ENCODE measurements at regions not wholly inside any gene's neighbourhood (a gene's known extent, or its start where the extent isn't known, plus 50 kb on each side); places are given as distances from the start of the nearest gene placed in this dataset.

GRCh38 chr18:56165601-56166355 is 472.6 kb downstream of the TXNL1 start (continued):
- no peak for TF ChIP-seq CEBPB (IDR thresholded peaks at IDR 0.05; ENCODE audit: low read depth, low read length)

GRCh38 chr18:56162311-56163265 is 475.8 kb downstream of the TXNL1 start:
- Histone ChIP-seq H3K4me3 (ENCODE audit: insufficient read depth, low read depth, low read length) (no peak overlapping the region), H3K4ac (ENCODE audit: low read depth, low read length) (peak overlapping the region; percentile 42), H3K18ac (ENCODE audit: low read depth, low read length) (peak overlapping the region; percentile 94; the same call in 1 of the 2 replicates), H3K79me1 (ENCODE audit: low read depth in 1 of 2, low read length in 2 of 2) (0 out of 4 replicates have a peak, but pooled peaks cover 0 to 3% of the 10 kb centered on the region in 2 experiments), H3K36me3 (ENCODE audit: control insufficient read depth, insufficient read depth, low read length) (no peaks in the 10 kb centered on the region), H3K4me2 (ENCODE audit: low read depth, low read length) (peak overlapping the region; percentile 15; the same call in 1 of the 2 replicates), H4K5ac (ENCODE audit: low read depth, low read length) (peak overlapping the region; percentile 82; the same call in 1 of the 2 replicates), H3K4me1 (ENCODE audit: control insufficient read depth, insufficient read depth, low read length) (peaks cover 22% of the 10 kb centered on the region), H3K23ac (ENCODE audit: low read depth, low read length) (peak overlapping the region; percentile 28; the same call in 1 of the 2 replicates), H2BK20ac (ENCODE audit: low read depth, low read length) (peak overlapping the region; percentile 93), H3K56ac (ENCODE audit: extremely low read depth, insufficient read depth, low read length) (no peak overlapping the region), H2AK5ac (ENCODE audit: low read depth, low read length) (no peak overlapping the region), H2AK9ac (replicated peaks; ENCODE audit: low read depth, low read length, poor library complexity) (no peak overlapping the region), H3K27me3 (ENCODE audit: control insufficient read depth, insufficient read depth, low read length) (no peaks in the 10 kb centered on the region), H2AFZ (replicated peaks; ENCODE audit: low read length, poor library complexity) (no peak overlapping the region), H2BK5ac (ENCODE audit: low read depth, low read length, poor library complexity, severe bottlenecking) (peak overlapping the region; percentile 83), H4K8ac (ENCODE audit: low read depth in 2 of 2, low read length in 2 of 2) (peak overlapping the region; percentile 38 to 51), H2BK120ac (ENCODE audit: low read depth, low read length) (peak overlapping the region; percentile 92), H3K9me1 (ENCODE audit: insufficient read depth, low read length) (peaks cover 13% of the 10 kb centered on the region), H2BK15ac (ENCODE audit: low read depth, low read length) (peak overlapping the region; percentile 90), H3K9ac (ENCODE audit: low read depth, low read length) (peak overlapping the region; percentile 6; the same call in 1 of the 2 replicates), H4K91ac (ENCODE audit: insufficient read depth, low read depth, low read length) (peak overlapping the region; percentile 63), H3K14ac (replicated peaks; ENCODE audit: low read depth, low read length) (peak overlapping the region; percentile 11; the same call in 1 of the 2 replicates), H3K9me3 (ENCODE audit: control insufficient read depth, insufficient read depth, low read length) (no peaks in the 10 kb centered on the region), H4K20me1 (ENCODE audit: insufficient read depth, low read length) (no peaks in the 10 kb centered on the region), H3K27ac (ENCODE audit: insufficient read depth, low read length) (no peak overlapping the region)
- ChIA-PET CTCF (no interaction called here), POLR2A (ENCODE audit: unreplicated experiment) (no interaction called here)
- no CpG with 5 or more reads among the region's 5 CpGs for whole genome bisulfite sequencing, 2 experiments (ENCODE audit: extremely low coverage in 2 of 2, insufficient read length in 1 of 2)
- TF ChIP-seq CEBPB (IDR thresholded peaks at IDR 0.05; ENCODE audit: low read depth, low read length) (0 out of 2 replicates have a peak, but pooled peaks have one; percentile 19), NFE2L2 (IDR thresholded peaks at IDR 0.05; ENCODE audit: low read depth, low read length) (no peak)
- DNase-seq (peak; percentile 33), ATAC-seq (ENCODE audit: low read depth) (no peak)
- no TSS peak for BruUV-seq (replicated peaks)
- intact Hi-C loops (cut with micrococcal nuclease) (loop anchor here (10.0 kb wide), 1 partner anchor 412 kb away; no protein-coding TSS in a partner anchor), dilution Hi-C loops (cut with HindIII; ENCODE audit: low sequenced_read_pairs, unreplicated experiment) (no loop called here), in situ Hi-C loops (cut with MboI; ENCODE audit: low sequenced_read_pairs) (no loop called here)

Data from IMR-90 (cell line).